Left ventricle myocardium inferior (tissue), 1 donor: ENCODE measurements at regions not wholly inside any gene's neighbourhood (a gene's known extent, or its start where the extent isn't known, plus 50 kb on each side); places are given as distances from the start of the nearest gene placed in this dataset.

Experiments used
- DNase-seq: peaks from one replicate; pipeline ENCODE4 v3.0.0-alpha.2; 2020
- H3K27ac ChIP-seq: fragments of 200-600 bp; replicated peaks from 2 replicates; pipeline ENCODE4 v1.8.0; 2021
- H3K27me3 ChIP-seq: fragments of 200-600 bp; 2 replicates; pipeline ENCODE4 v1.8.0; 2021; ENCODE audit warnings: low read depth
- H3K36me3 ChIP-seq: fragments of 200-600 bp; 2 replicates; pipeline ENCODE4 v1.8.0; 2021
- H3K4me1 ChIP-seq: fragments of 200-600 bp; 2 replicates; pipeline ENCODE4 v1.8.0; 2021
- H3K4me3 ChIP-seq: fragments of 200-600 bp; 2 replicates; pipeline ENCODE4 v1.8.0; 2021; ENCODE audit warnings: mild to moderate bottlenecking, moderate library complexity
- H3K9me3 ChIP-seq: fragments of 200-600 bp; replicated peaks from 2 replicates; pipeline ENCODE4 v1.8.0; 2021
- CTCF ChIP-seq: fragments of 200-600 bp; IDR thresholded peaks from 2 replicates; pipeline ENCODE4 v1.8.0; 2021; ENCODE audit warnings: antibody characterized with exemption, mild to moderate bottlenecking, borderline replicate concordance
- intact Hi-C: fragments of 100-400 bp; cut with micrococcal nuclease; formaldehyde crosslinking; loops from one replicate; pipeline ENCODE4 v1.11.0; 2022
- donor health status: DM: no; HTN: yes; CAD: no; lungs with severe emphysema.

- no peak for DNase-seq
- no peak overlapping the region for H3K27ac ChIP-seq
- intact Hi-C loops = no loop called here
- H3K36me3 ChIP-seq = no peaks in the 10 kb centered on the region
- no peaks in the 10 kb centered on the region for H3K4me1 ChIP-seq
- no peak overlapping the region for H3K4me3 ChIP-seq
- no peak for TF ChIP-seq CTCF
- no peaks in the 10 kb centered on the region for H3K27me3 ChIP-seq
- no peaks in the 10 kb centered on the region for H3K9me3 ChIP-seq
These were observed 557.4 kb upstream of the SEL1L start for GRCh38 chr14:82091097-82091496.

DNA sequence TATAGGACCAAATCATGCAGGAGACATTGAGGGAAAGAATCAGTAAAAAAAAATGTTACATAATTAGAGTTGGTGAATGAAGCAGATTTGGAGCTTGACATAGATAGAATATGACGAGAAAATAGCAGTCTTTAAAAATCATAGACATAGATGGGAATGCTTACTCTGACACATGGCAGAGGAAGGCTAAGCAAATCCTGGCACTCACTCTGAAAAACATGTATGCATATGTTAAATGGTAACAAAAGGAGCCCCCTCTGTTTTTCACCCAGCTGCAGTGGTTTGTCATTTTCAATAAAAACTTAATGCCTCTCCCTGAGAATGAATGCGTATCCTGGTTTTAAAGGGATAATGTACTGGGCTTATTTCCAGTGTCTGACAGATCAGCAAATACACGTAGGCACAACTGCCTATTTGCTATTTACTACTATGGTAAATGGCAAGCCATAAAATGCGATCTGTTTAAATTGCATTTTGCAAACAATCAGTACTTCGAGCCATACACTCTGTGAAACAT is 561.2 kb upstream of the SEL1L start:
- no peak for DNase-seq
- no peaks in the 10 kb centered on the region for H3K4me1 ChIP-seq
- no peak overlapping the region for H3K4me3 ChIP-seq
- H3K27ac ChIP-seq = no peak overlapping the region
- no peaks in the 10 kb centered on the region for H3K36me3 ChIP-seq
- TF ChIP-seq CTCF = no peak
- intact Hi-C loops = no loop called here
- H3K27me3 ChIP-seq = no peaks in the 10 kb centered on the region
- no peaks in the 10 kb centered on the region for H3K9me3 ChIP-seq

GRCh38 chr14:82104013-82104412 is 570.4 kb upstream of the SEL1L start:
- Histone ChIP-seq H3K4me3 (no peak overlapping the region), H3K4me1 (no peaks in the 10 kb centered on the region), H3K27ac (no peak overlapping the region), H3K9me3 (no peaks in the 10 kb centered on the region), H3K36me3 (no peaks in the 10 kb centered on the region), H3K27me3 (no peaks in the 10 kb centered on the region)
- DNase-seq = no peak
- no peak for TF ChIP-seq CTCF
- intact Hi-C loops = no loop called here

GRCh38 chr14:82112210-82112839 is 578.7 kb upstream of the SEL1L start:
- no peak overlapping the region for H3K27ac ChIP-seq
- no peak for TF ChIP-seq CTCF
- H3K9me3 ChIP-seq = peaks cover 4% of the 10 kb centered on the region
- no peak for DNase-seq
- no peak overlapping the region for H3K4me3 ChIP-seq
- no peaks in the 10 kb centered on the region for H3K4me1 ChIP-seq
- intact Hi-C loops = no loop called here
- H3K27me3 ChIP-seq = no peaks in the 10 kb centered on the region
- no peaks in the 10 kb centered on the region for H3K36me3 ChIP-seq

DNA sequence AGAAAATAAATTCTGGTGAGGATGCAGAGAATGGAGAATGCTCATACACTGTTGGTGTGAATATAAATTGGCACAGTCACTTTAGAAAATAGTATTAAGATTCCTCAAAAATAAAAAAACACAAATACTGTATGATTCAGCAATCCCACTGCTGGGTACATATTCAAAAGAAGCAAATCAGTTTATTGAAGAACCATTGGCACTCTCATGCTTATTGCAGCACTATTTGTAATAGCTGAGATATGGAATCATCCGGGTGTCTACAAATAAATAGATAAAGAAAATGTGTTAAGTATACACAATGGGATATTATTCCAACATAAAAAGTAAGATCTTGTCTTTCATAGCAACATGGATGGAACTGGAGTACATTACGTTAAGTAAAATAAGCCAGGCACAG is 579.4 kb upstream of the SEL1L start:
- intact Hi-C loops = no loop called here
- TF ChIP-seq CTCF = no peak

More for the DNA sequence above, 579.4 kb upstream of the SEL1L start:
- no peaks in the 10 kb centered on the region for H3K4me1 ChIP-seq
- H3K27ac ChIP-seq = no peak overlapping the region
- no peak overlapping the region for H3K4me3 ChIP-seq
- no peaks in the 10 kb centered on the region for H3K27me3 ChIP-seq
- DNase-seq = no peak
- H3K36me3 ChIP-seq = no peaks in the 10 kb centered on the region
- peaks cover 10% of the 10 kb centered on the region for H3K9me3 ChIP-seq
